ENCODE measurements at regions not wholly inside any gene's neighbourhood (a gene's known extent, or its start where the extent isn't known, plus 50 kb on each side); places are given as distances from the start of the nearest gene placed in this dataset.

DNA sequence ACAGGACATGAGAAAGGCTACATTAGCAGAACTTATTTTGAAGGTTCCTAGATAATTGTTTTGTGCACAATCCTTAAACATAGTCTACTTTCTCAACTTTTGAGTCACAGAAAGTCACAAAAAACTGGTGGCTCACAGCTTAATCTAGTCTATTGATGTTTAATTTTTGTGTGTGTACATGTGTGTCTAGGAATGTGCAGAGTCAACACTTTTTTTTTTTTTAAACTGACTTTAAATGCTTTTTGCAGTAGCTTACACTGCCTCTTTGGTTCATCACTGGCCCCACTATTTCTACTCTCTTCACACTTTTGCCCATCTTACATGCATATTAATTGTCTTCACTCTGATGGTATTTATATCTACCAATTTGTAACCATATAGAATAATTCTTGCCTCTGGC, 566.9 kb downstream of the BCKDHB start:
- CTCF ChIA-PET, result no interaction called here

DNA sequence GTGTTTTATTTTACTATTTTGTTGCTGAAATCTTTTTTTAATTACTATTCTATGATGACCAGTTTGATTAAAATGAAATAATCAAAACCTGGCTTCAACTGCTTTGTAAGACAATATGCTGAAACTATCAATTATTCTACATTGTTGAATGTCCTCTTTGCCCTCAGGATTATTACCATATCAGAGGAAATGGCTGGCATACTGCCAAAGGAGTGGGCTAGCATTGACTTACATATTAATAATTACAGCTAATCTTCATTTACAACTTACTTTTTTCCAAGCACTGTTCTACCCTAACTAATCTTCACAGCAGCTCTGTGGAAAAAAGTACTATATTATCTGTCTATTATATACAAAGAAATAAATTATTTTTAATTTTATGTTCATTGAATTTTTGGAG, 560.5 kb downstream of the BCKDHB start:
- no TSS peak for BruUV-seq (replicated peaks)
- POLR2A ChIA-PET, result no interaction called here
- no peaks in the 10 kb centered on the region for H3K9me3 ChIP-seq (ENCODE audit: control insufficient read depth, insufficient read depth, low read depth, low read length)

More for the DNA sequence above, 566.9 kb downstream of the BCKDHB start:
- DNase-seq (ENCODE audit: low read depth, low spot score) (no peak), ATAC-seq (no peak)
- Histone ChIP-seq H3K4me3 (ENCODE audit: low read depth in 2 of 2, low read length in 2 of 2) (no peak overlapping the region), H3K27ac (ENCODE audit: low read length) (no peak overlapping the region), H3K27me3 (ENCODE audit: control insufficient read depth, insufficient read depth, low read length) (no peaks in the 10 kb centered on the region), H3K36me3 (ENCODE audit: control insufficient read depth, insufficient read depth, low read length) (no peaks in the 10 kb centered on the region), H3K9me3 (ENCODE audit: control insufficient read depth, insufficient read depth, low read depth, low read length) (peaks cover 7% of the 10 kb centered on the region; the same call in 1 of the 2 replicates), H3K4me1 (ENCODE audit: control insufficient read depth, insufficient read depth, low read length) (no peaks in the 10 kb centered on the region)
- intact Hi-C loops (cut with micrococcal nuclease; ENCODE audit: unreplicated experiment) (no loop called here), in situ Hi-C loops (cut with HindIII; ENCODE audit: low pct_unique_long_range_greater_than_20kb, low sequenced_read_pairs) (no loop called here)
- TF ChIP-seq POLR2AphosphoS5 (IDR thresholded peaks at IDR 0.05; ENCODE audit: low read depth, low read length), result no peak
- TF ChIP-seq SIN3A (IDR thresholded peaks at IDR 0.05; ENCODE audit: borderline replicate concordance, insufficient read depth, low read depth, low read length), result no peak
- no peak for TF ChIP-seq TCF7L2 (IDR thresholded peaks at IDR 0.05; ENCODE audit: low read depth, low read length)
- TF ChIP-seq, protein P1, sequence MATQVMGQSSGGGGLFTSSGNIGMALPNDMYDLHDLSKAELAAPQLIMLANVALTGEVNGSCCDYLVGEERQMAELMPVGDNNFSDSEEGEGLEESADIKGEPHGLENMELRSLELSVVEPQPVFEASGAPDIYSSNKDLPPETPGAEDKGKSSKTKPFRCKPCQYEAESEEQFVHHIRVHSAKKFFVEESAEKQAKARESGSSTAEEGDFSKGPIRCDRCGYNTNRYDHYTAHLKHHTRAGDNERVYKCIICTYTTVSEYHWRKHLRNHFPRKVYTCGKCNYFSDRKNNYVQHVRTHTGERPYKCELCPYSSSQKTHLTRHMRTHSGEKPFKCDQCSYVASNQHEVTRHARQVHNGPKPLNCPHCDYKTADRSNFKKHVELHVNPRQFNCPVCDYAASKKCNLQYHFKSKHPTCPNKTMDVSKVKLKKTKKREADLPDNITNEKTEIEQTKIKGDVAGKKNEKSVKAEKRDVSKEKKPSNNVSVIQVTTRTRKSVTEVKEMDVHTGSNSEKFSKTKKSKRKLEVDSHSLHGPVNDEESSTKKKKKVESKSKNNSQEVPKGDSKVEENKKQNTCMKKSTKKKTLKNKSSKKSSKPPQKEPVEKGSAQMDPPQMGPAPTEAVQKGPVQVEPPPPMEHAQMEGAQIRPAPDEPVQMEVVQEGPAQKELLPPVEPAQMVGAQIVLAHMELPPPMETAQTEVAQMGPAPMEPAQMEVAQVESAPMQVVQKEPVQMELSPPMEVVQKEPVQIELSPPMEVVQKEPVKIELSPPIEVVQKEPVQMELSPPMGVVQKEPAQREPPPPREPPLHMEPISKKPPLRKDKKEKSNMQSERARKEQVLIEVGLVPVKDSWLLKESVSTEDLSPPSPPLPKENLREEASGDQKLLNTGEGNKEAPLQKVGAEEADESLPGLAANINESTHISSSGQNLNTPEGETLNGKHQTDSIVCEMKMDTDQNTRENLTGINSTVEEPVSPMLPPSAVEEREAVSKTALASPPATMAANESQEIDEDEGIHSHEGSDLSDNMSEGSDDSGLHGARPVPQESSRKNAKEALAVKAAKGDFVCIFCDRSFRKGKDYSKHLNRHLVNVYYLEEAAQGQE (IDR thresholded peaks at IDR 0.05; ENCODE audit: insufficient read depth in 1 of 2, low read depth in 2 of 2, low read length in 1 of 2), result no peak
- TF ChIP-seq, protein P2, sequence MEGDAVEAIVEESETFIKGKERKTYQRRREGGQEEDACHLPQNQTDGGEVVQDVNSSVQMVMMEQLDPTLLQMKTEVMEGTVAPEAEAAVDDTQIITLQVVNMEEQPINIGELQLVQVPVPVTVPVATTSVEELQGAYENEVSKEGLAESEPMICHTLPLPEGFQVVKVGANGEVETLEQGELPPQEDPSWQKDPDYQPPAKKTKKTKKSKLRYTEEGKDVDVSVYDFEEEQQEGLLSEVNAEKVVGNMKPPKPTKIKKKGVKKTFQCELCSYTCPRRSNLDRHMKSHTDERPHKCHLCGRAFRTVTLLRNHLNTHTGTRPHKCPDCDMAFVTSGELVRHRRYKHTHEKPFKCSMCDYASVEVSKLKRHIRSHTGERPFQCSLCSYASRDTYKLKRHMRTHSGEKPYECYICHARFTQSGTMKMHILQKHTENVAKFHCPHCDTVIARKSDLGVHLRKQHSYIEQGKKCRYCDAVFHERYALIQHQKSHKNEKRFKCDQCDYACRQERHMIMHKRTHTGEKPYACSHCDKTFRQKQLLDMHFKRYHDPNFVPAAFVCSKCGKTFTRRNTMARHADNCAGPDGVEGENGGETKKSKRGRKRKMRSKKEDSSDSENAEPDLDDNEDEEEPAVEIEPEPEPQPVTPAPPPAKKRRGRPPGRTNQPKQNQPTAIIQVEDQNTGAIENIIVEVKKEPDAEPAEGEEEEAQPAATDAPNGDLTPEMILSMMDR (IDR thresholded peaks at IDR 0.05), result no peak
- POLR2A ChIA-PET, result no interaction called here
- no TSS peak for BruUV-seq (replicated peaks)

More for the DNA sequence above, 560.5 kb downstream of the BCKDHB start:
- DNase-seq (ENCODE audit: low read depth, low spot score), result no peak
- ATAC-seq, result no peak
- in situ Hi-C loops (cut with HindIII; ENCODE audit: low pct_unique_long_range_greater_than_20kb, low sequenced_read_pairs), result no loop called here
- TF ChIP-seq, protein P1 (IDR thresholded peaks at IDR 0.05; ENCODE audit: insufficient read depth in 1 of 2, low read depth in 2 of 2, low read length in 1 of 2), result no peak
- TF ChIP-seq, protein P2 (IDR thresholded peaks at IDR 0.05), result no peak
- TF ChIP-seq SIN3A (IDR thresholded peaks at IDR 0.05; ENCODE audit: borderline replicate concordance, insufficient read depth, low read depth, low read length) (no peak), POLR2AphosphoS5 (IDR thresholded peaks at IDR 0.05; ENCODE audit: low read depth, low read length) (no peak), TCF7L2 (IDR thresholded peaks at IDR 0.05; ENCODE audit: low read depth, low read length) (no peak)
- intact Hi-C loops (cut with micrococcal nuclease; ENCODE audit: unreplicated experiment), result no loop called here
- Histone ChIP-seq H3K27me3 (ENCODE audit: control insufficient read depth, insufficient read depth, low read length) (no peaks in the 10 kb centered on the region), H3K27ac (ENCODE audit: low read length) (no peak overlapping the region), H3K4me3 (ENCODE audit: low read depth in 2 of 2, low read length in 2 of 2) (no peak overlapping the region), H3K4me1 (ENCODE audit: control insufficient read depth, insufficient read depth, low read length) (no peaks in the 10 kb centered on the region), H3K36me3 (ENCODE audit: control insufficient read depth, insufficient read depth, low read length) (no peaks in the 10 kb centered on the region)
- CTCF ChIA-PET, result no interaction called here
